ENCODE measurements at regions not wholly inside any gene's neighbourhood (a gene's known extent, or its start where the extent isn't known, plus 50 kb on each side); places are given as distances from the start of the nearest gene placed in this dataset.

DNA sequence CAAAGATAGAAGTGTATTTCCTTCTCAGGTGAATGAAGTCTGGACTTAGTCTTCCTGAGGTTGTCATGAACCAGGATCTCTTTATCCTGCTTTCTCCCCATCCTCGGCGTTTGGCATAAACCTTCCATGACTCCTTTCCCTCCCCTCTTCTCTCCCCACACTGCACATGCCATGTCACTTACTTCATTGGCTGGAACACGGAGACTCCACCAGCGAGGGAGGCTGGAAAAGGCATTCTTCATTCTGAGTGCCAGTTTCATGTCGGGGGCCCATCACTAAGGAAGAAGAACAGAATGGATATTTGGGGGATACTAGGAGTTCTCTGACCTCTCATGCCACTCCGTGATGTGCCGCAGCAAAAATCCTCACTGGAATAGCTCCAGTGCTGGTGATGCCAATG, 105.6 kb downstream of the VCPKMT start:
- Histone ChIP-seq H3K9me3 (no peaks in the 10 kb centered on the region), H3K27me3 (no peaks in the 10 kb centered on the region), H3K4me1 (no peaks in the 10 kb centered on the region), H3K27ac (no peak overlapping the region), H3K4me3 (no peak overlapping the region), H3K36me3 (no peaks in the 10 kb centered on the region)
- ATAC-seq (ENCODE audit: low FRiP score in 2 of 2) (no peak), DNase-seq (no peak)
- TF ChIP-seq, protein P1, sequence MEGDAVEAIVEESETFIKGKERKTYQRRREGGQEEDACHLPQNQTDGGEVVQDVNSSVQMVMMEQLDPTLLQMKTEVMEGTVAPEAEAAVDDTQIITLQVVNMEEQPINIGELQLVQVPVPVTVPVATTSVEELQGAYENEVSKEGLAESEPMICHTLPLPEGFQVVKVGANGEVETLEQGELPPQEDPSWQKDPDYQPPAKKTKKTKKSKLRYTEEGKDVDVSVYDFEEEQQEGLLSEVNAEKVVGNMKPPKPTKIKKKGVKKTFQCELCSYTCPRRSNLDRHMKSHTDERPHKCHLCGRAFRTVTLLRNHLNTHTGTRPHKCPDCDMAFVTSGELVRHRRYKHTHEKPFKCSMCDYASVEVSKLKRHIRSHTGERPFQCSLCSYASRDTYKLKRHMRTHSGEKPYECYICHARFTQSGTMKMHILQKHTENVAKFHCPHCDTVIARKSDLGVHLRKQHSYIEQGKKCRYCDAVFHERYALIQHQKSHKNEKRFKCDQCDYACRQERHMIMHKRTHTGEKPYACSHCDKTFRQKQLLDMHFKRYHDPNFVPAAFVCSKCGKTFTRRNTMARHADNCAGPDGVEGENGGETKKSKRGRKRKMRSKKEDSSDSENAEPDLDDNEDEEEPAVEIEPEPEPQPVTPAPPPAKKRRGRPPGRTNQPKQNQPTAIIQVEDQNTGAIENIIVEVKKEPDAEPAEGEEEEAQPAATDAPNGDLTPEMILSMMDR (IDR thresholded peaks at IDR 0.05) = no peak
- TF ChIP-seq POLR2AphosphoS5 (IDR thresholded peaks at IDR 0.05) = no peak
- TF ChIP-seq EP300 (IDR thresholded peaks at IDR 0.05) = no peak
- TF ChIP-seq POLR2A (IDR thresholded peaks at IDR 0.05) = no peak
- WGBS, 2 donors = 71 to 88% methylated on average over 7 of the region's 7 CpGs

GRCh38 chr14:50011242-50011641, 105.1 kb downstream of the VCPKMT start:
- Histone ChIP-seq H3K27me3 (no peaks in the 10 kb centered on the region), H3K36me3 (no peaks in the 10 kb centered on the region), H3K9me3 (no peaks in the 10 kb centered on the region), H3K27ac (no peak overlapping the region), H3K4me1 (no peaks in the 10 kb centered on the region), H3K4me3 (no peak overlapping the region)
- no peak for ATAC-seq (ENCODE audit: low FRiP score in 2 of 2)
- WGBS, 2 donors = 84 to 90% methylated on average over 6 of the region's 6 CpGs
- DNase-seq = no peak
- no peak for TF ChIP-seq EP300 (IDR thresholded peaks at IDR 0.05)
- TF ChIP-seq, protein P1 (IDR thresholded peaks at IDR 0.05) = no peak
- no peak for TF ChIP-seq POLR2A (IDR thresholded peaks at IDR 0.05)
- no peak for TF ChIP-seq POLR2AphosphoS5 (IDR thresholded peaks at IDR 0.05)

- no peak for ATAC-seq (ENCODE audit: low FRiP score in 2 of 2)
- H3K27ac ChIP-seq = no peak overlapping the region
- H3K27me3 ChIP-seq = no peaks in the 10 kb centered on the region
- no peaks in the 10 kb centered on the region for H3K4me1 ChIP-seq
- no peaks in the 10 kb centered on the region for H3K9me3 ChIP-seq
- TF ChIP-seq POLR2AphosphoS5 (IDR thresholded peaks at IDR 0.05) = no peak
- TF ChIP-seq EP300 (IDR thresholded peaks at IDR 0.05) = no peak
- no peak for TF ChIP-seq POLR2A (IDR thresholded peaks at IDR 0.05)
- TF ChIP-seq, protein P1 (IDR thresholded peaks at IDR 0.05) = no peak
- H3K36me3 ChIP-seq = no peaks in the 10 kb centered on the region
- no peak for DNase-seq
- H3K4me3 ChIP-seq = no peak overlapping the region
These were observed 103.7 kb downstream of the VCPKMT start for GRCh38 chr14:50012644-50013043.

DNA sequence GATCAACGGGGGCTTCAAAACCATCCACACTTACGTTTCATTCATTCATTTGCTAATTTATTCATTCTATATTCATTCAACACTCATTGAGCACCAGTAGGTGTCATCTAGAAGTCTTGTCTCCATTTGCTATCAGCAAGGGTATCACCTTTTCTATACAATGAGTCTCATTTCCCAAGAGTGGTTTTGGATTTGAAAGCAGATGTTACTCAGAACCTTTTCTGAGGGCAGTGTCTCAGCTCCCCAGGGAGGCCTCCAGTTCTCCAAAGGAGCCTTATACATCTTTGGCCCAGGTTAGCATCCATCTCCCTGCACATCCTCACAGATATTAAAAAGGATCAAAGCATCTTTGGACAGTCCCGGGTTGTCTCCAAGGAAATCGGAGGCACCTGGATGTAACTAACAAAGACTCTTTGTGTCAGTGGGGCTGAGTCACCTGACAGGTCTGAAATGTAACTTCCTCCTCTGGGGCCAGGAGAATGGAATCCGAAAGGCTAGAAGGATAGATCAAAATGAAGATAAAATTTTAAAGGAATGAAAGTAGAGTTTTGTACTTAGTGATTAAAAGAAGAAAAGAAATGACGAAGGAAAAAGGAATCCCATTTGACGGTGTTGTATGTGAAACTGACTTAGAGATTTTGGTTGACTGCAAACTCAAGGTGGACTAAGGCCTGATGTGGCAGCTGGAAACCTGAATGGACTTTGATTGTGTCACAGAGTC, 103.0 kb downstream of the VCPKMT start:
- H3K9me3 ChIP-seq = no peaks in the 10 kb centered on the region
- H3K27ac ChIP-seq = no peak overlapping the region
- H3K4me3 ChIP-seq = no peak overlapping the region
- DNase-seq (no peak), ATAC-seq (ENCODE audit: low FRiP score in 2 of 2) (no peak)
- no peaks in the 10 kb centered on the region for H3K27me3 ChIP-seq
- no peaks in the 10 kb centered on the region for H3K36me3 ChIP-seq
- TF ChIP-seq POLR2A (IDR thresholded peaks at IDR 0.05) (no peak), EP300 (IDR thresholded peaks at IDR 0.05) (no peak), POLR2AphosphoS5 (IDR thresholded peaks at IDR 0.05) (no peak)
- TF ChIP-seq, protein P1 (IDR thresholded peaks at IDR 0.05) = no peak
- H3K4me1 ChIP-seq = peaks cover 0 to 4% (median 0%) of the 10 kb centered on the region in 4 donors
- 84 to 90% methylated on average over 7 of the region's 7 CpGs for WGBS, 2 donors

GRCh38 chr14:50013934-50014333, 102.4 kb downstream of the VCPKMT start:
- Histone ChIP-seq H3K36me3 (no peaks in the 10 kb centered on the region), H3K4me3 (no peak overlapping the region), H3K27ac (no peak overlapping the region), H3K4me1 (peaks cover 0 to 4% (median 0%) of the 10 kb centered on the region in 4 donors), H3K9me3 (no peaks in the 10 kb centered on the region), H3K27me3 (no peaks in the 10 kb centered on the region)
- TF ChIP-seq EP300 (IDR thresholded peaks at IDR 0.05) (no peak), POLR2AphosphoS5 (IDR thresholded peaks at IDR 0.05) (no peak), POLR2A (IDR thresholded peaks at IDR 0.05) (no peak)
- TF ChIP-seq, protein P1 (IDR thresholded peaks at IDR 0.05) = no peak
- ATAC-seq (ENCODE audit: low FRiP score in 2 of 2) = no peak
- no peak for DNase-seq
- WGBS, 2 donors = 47 to 70% methylated on average over 2 of the region's 2 CpGs
